ENCODE measurements at regions not wholly inside any gene's neighbourhood (a gene's known extent, or its start where the extent isn't known, plus 50 kb on each side); places are given as distances from the start of the nearest gene placed in this dataset.

GRCh38 chr5:92944903-92945604 is 636.0 kb downstream of the NR2F1-AS1 start:
- TF ChIP-seq, protein P1, sequence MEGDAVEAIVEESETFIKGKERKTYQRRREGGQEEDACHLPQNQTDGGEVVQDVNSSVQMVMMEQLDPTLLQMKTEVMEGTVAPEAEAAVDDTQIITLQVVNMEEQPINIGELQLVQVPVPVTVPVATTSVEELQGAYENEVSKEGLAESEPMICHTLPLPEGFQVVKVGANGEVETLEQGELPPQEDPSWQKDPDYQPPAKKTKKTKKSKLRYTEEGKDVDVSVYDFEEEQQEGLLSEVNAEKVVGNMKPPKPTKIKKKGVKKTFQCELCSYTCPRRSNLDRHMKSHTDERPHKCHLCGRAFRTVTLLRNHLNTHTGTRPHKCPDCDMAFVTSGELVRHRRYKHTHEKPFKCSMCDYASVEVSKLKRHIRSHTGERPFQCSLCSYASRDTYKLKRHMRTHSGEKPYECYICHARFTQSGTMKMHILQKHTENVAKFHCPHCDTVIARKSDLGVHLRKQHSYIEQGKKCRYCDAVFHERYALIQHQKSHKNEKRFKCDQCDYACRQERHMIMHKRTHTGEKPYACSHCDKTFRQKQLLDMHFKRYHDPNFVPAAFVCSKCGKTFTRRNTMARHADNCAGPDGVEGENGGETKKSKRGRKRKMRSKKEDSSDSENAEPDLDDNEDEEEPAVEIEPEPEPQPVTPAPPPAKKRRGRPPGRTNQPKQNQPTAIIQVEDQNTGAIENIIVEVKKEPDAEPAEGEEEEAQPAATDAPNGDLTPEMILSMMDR (IDR thresholded peaks at IDR 0.05; ENCODE audit: low read depth, low read length, poor library complexity, severe bottlenecking): no peak
- no peak for TF ChIP-seq EZH2phosphoT487 (IDR thresholded peaks at IDR 0.05; ENCODE audit: borderline replicate concordance, low read length)

All from DOHH2 (cell line).